ENCODE measurements at regions not wholly inside any gene's neighbourhood (a gene's known extent, or its start where the extent isn't known, plus 50 kb on each side); places are given as distances from the start of the nearest gene placed in this dataset.

GRCh38 chr13:65314008-65314407 lies 1916.1 kb downstream of the PCDH9 start (continued):
- TF ChIP-seq NR2F1 (CRISPR knock-in tag; IDR thresholded peaks at IDR 0.05) (no peak), ZNF354B (CRISPR knock-in tag; IDR thresholded peaks at IDR 0.05) (no peak)

- Histone ChIP-seq H4K20me1 (ENCODE audit: insufficient read depth, low read length) (no peaks in the 10 kb centered on the region), H3K9me3 (ENCODE audit: low read length) (peaks cover 15% of the 10 kb centered on the region), H3K27me3 (ENCODE audit: control insufficient read depth in 1 of 2, insufficient read depth in 2 of 2, low read length in 2 of 2) (no peaks in the 10 kb centered on the region; a peak in 1 of 5 replicates), H3K4me1 (ENCODE audit: insufficient read depth, low read length) (no peaks in the 10 kb centered on the region), H3K36me3 (replicated peaks in 1 of 2; ENCODE audit: control insufficient read depth in 1 of 2, insufficient read depth in 2 of 2, low read length in 2 of 2) (no peaks in the 10 kb centered on the region), H2AFZ (ENCODE audit: low read length) (no peak overlapping the region), H3K27ac (ENCODE audit: extremely low read length, insufficient read depth, low read length) (no peak overlapping the region), H3K9ac (ENCODE audit: insufficient read depth, low read depth, low read length) (no peak overlapping the region), H3K79me2 (ENCODE audit: insufficient read depth, low read length) (no peaks in the 10 kb centered on the region), H3K4me3 (replicated peaks in 1 of 3; ENCODE audit: insufficient read depth in 1 of 3, low read depth in 2 of 3, low read length in 3 of 3) (no peak overlapping the region), H3K4me2 (ENCODE audit: low read depth, low read length) (no peak overlapping the region)
- FAIRE-seq (no peak), DNase-seq (ENCODE audit: low spot score) (no peak), ATAC-seq (no peak)
- POLR2A ChIA-PET, result no interaction called here
- 29% methylated on average over 15 of the region's 29 CpGs for WGBS (ENCODE audit: low lambda C conversion rate)
- intact Hi-C loops (cut with micrococcal nuclease; ENCODE audit: unreplicated experiment) (no loop called here), in situ Hi-C loops (cut with HindIII; ENCODE audit: extremely low pct_ligation_motif_present, low pct_unique_long_range_greater_than_20kb) (no loop called here)
- CTCF ChIA-PET (ENCODE audit: low intra/inter-chr PET ratio, low total read pairs), result no interaction called here
- no TSS peak for BruUV-seq (replicated peaks)
- TF ChIP-seq NR2F2 (IDR thresholded peaks at IDR 0.05; ENCODE audit: borderline replicate concordance, low read depth), result no peak
- no peak for TF ChIP-seq RARG (CRISPR knock-in tag; IDR thresholded peaks at IDR 0.05; ENCODE audit: low read depth)
- no peak for TF ChIP-seq ZNF431 (CRISPR knock-in tag; IDR thresholded peaks at IDR 0.05; ENCODE audit: borderline replicate concordance, low read depth)
- no peak for TF ChIP-seq ZNF251 (CRISPR knock-in tag; IDR thresholded peaks at IDR 0.05)
- no peak for TF ChIP-seq TAF1 (CRISPR knock-in tag; IDR thresholded peaks at IDR 0.05)
- TF ChIP-seq ZFAT (CRISPR knock-in tag; conservative IDR thresholded peaks at IDR 0.05), result no peak
- no peak for TF ChIP-seq TFE3 (CRISPR knock-in tag; IDR thresholded peaks at IDR 0.05)
- TF ChIP-seq, protein P1, sequence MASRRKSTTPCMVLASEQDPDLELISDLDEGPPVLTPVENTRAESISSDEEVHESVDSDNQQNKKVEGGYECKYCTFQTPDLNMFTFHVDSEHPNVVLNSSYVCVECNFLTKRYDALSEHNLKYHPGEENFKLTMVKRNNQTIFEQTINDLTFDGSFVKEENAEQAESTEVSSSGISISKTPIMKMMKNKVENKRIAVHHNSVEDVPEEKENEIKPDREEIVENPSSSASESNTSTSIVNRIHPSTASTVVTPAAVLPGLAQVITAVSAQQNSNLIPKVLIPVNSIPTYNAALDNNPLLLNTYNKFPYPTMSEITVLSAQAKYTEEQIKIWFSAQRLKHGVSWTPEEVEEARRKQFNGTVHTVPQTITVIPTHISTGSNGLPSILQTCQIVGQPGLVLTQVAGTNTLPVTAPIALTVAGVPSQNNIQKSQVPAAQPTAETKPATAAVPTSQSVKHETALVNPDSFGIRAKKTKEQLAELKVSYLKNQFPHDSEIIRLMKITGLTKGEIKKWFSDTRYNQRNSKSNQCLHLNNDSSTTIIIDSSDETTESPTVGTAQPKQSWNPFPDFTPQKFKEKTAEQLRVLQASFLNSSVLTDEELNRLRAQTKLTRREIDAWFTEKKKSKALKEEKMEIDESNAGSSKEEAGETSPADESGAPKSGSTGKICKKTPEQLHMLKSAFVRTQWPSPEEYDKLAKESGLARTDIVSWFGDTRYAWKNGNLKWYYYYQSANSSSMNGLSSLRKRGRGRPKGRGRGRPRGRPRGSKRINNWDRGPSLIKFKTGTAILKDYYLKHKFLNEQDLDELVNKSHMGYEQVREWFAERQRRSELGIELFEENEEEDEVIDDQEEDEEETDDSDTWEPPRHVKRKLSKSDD (CRISPR knock-in tag; IDR thresholded peaks at IDR 0.05; ENCODE audit: low read depth), result no peak
- TF ChIP-seq HMGXB3 (CRISPR knock-in tag; IDR thresholded peaks at IDR 0.05; ENCODE audit: borderline replicate concordance), result no peak
- no peak for TF ChIP-seq HDAC1 (CRISPR knock-in tag; IDR thresholded peaks at IDR 0.05)
- TF ChIP-seq, protein P2, sequence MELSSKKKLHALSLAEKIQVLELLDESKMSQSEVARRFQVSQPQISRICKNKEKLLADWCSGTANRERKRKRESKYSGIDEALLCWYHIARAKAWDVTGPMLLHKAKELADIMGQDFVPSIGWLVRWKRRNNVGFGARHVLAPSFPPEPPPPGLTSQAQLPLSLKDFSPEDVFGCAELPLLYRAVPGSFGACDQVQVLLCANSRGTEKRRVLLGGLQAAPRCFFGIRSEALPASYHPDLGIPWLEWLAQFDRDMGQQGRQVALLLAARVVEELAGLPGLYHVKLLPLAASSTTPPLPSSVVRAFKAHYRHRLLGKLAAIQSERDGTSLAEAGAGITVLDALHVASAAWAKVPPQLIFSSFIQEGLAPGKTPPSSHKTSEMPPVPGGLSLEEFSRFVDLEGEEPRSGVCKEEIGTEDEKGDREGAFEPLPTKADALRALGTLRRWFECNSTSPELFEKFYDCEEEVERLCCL (CRISPR knock-in tag; IDR thresholded peaks at IDR 0.05; ENCODE audit: borderline replicate concordance), result no peak
Observed at GRCh38 chr13:65310663-65311328, 1919.3 kb downstream of the PCDH9 start.
